ENCODE measurements at regions not wholly inside any gene's neighbourhood (a gene's known extent, or its start where the extent isn't known, plus 50 kb on each side); places are given as distances from the start of the nearest gene placed in this dataset.

- Histone ChIP-seq H3K36me3 (no peaks in the 10 kb centered on the region), H3K27ac (no peak overlapping the region), H3K4me1 (no peaks in the 10 kb centered on the region), H3K27me3 (no peaks in the 10 kb centered on the region), H3K4me3 (no peak overlapping the region), H3K9me3 (peaks cover 0 to 6% (median 1%) of the 10 kb centered on the region in 4 donors)
- no peak for DNase-seq (ENCODE audit: low spot score in 2 of 2)
- TF ChIP-seq CTCF (IDR thresholded peaks at IDR 0.05) (no peak), EP300 (IDR thresholded peaks at IDR 0.05) (no peak), POLR2A (IDR thresholded peaks at IDR 0.05) (no peak)
- 78 to 80% methylated on average over 5 of the region's 5 CpGs for WGBS, 2 donors
These were observed 168.1 kb downstream of the BMP4 start for GRCh38 chr14:53788566-53788965.

GRCh38 chr14:53786045-53786444 lies 170.6 kb downstream of the BMP4 start:
- H3K36me3 ChIP-seq, result no peaks in the 10 kb centered on the region
- no peak for TF ChIP-seq CTCF (IDR thresholded peaks at IDR 0.05)
- no peak for TF ChIP-seq POLR2A (IDR thresholded peaks at IDR 0.05)
- TF ChIP-seq EP300 (IDR thresholded peaks at IDR 0.05), result no peak

GRCh38 chr14:53784688-53785087 lies 171.9 kb downstream of the BMP4 start:
- Histone ChIP-seq H3K4me3 (no peak overlapping the region), H3K4me1 (no peaks in the 10 kb centered on the region), H3K36me3 (no peaks in the 10 kb centered on the region), H3K27me3 (no peaks in the 10 kb centered on the region), H3K9me3 (peaks cover 0 to 6% (median 1%) of the 10 kb centered on the region in 4 donors), H3K27ac (no peak overlapping the region)
- TF ChIP-seq EP300 (IDR thresholded peaks at IDR 0.05), result no peak
- DNase-seq (ENCODE audit: low spot score in 2 of 2), result no peak
- 92 to 95% methylated on average over 3 of the region's 3 CpGs for WGBS, 2 donors

More at GRCh38 chr14:53786045-53786444, 170.6 kb downstream of the BMP4 start:
- Histone ChIP-seq H3K27me3 (no peaks in the 10 kb centered on the region), H3K27ac (no peak overlapping the region), H3K4me3 (no peak overlapping the region), H3K9me3 (peaks cover 0 to 6% (median 1%) of the 10 kb centered on the region in 4 donors), H3K4me1 (no peaks in the 10 kb centered on the region)
- no peak for DNase-seq (ENCODE audit: low spot score in 2 of 2)

GRCh38 chr14:53783256-53783655 lies 173.4 kb downstream of the BMP4 start:
- no peaks in the 10 kb centered on the region for H3K36me3 ChIP-seq
- H3K27ac ChIP-seq, result no peak overlapping the region
- no peak for DNase-seq (ENCODE audit: low spot score in 2 of 2)
- no peaks in the 10 kb centered on the region for H3K27me3 ChIP-seq
- H3K4me3 ChIP-seq, result no peak overlapping the region
- peaks cover 0 to 6% (median 1%) of the 10 kb centered on the region in 4 donors for H3K9me3 ChIP-seq
- TF ChIP-seq CTCF (IDR thresholded peaks at IDR 0.05) (no peak), POLR2A (IDR thresholded peaks at IDR 0.05) (no peak), EP300 (IDR thresholded peaks at IDR 0.05) (no peak)
- H3K4me1 ChIP-seq, result no peaks in the 10 kb centered on the region

GRCh38 chr14:53780051-53780555 lies 176.5 kb downstream of the BMP4 start:
- TF ChIP-seq POLR2A (IDR thresholded peaks at IDR 0.05) (no peak), EP300 (IDR thresholded peaks at IDR 0.05) (no peak), CTCF (IDR thresholded peaks at IDR 0.05) (no peak)
- Histone ChIP-seq H3K4me1 (no peaks in the 10 kb centered on the region), H3K36me3 (no peaks in the 10 kb centered on the region), H3K4me3 (no peak overlapping the region), H3K27me3 (no peaks in the 10 kb centered on the region), H3K9me3 (peaks cover 0 to 5% (median under 1%) of the 10 kb centered on the region in 4 donors), H3K27ac (no peak overlapping the region)
- 87 to 93% methylated on average over 7 of the region's 7 CpGs for WGBS, 2 donors
- DNase-seq (ENCODE audit: low spot score in 2 of 2), result no peak

GRCh38 chr14:53779301-53779700 lies 177.3 kb downstream of the BMP4 start:
- no peak for TF ChIP-seq POLR2A (IDR thresholded peaks at IDR 0.05)
- no peak for TF ChIP-seq CTCF (IDR thresholded peaks at IDR 0.05)
- no peak for TF ChIP-seq EP300 (IDR thresholded peaks at IDR 0.05)
- H3K4me1 ChIP-seq, result no peaks in the 10 kb centered on the region
- no peak overlapping the region for H3K27ac ChIP-seq
- H3K27me3 ChIP-seq, result no peaks in the 10 kb centered on the region
- no peak for DNase-seq (ENCODE audit: low spot score in 2 of 2)
- H3K9me3 ChIP-seq, result no peaks in the 10 kb centered on the region
- no peak overlapping the region for H3K4me3 ChIP-seq
- no peaks in the 10 kb centered on the region for H3K36me3 ChIP-seq
- 72 to 74% methylated on average over 2 of the region's 2 CpGs for WGBS, 2 donors
